Gastroesophageal sphincter (tissue), 3 donors: ENCODE measurements at regions not wholly inside any gene's neighbourhood (a gene's known extent, or its start where the extent isn't known, plus 50 kb on each side); places are given as distances from the start of the nearest gene placed in this dataset.
"Not testable (repeated sequence)": the region's sequence is repeated elsewhere in the genome, so short reads cannot be mapped to it uniquely, and the experiment has no call there.

Source experiments
- POLR2A ChIP-seq, 2 donors: fragments of 450-650 bp; IDR thresholded peaks; one replicate each; pipeline ENCODE4 v1.6.1; 2017; ENCODE audit warnings: antibody characterized with exemption in 2 of 2, mild to moderate bottlenecking in 2 of 2, moderate library complexity in 1 of 2
- TF ChIP-seq, protein P1 (sequence below), 4 experiments: fragments of 200-600 bp in 2 of 4; fragments of 450-650 bp in 2 of 4; sonication (generic) in 1 of 4; IDR thresholded peaks; one replicate each; pipeline ENCODE4 v1.5.1; 2017 to 2019; ENCODE audit warnings: antibody characterized with exemption in 4 of 4, mild to moderate bottlenecking in 2 of 4, moderate library complexity in 2 of 4

DNA sequence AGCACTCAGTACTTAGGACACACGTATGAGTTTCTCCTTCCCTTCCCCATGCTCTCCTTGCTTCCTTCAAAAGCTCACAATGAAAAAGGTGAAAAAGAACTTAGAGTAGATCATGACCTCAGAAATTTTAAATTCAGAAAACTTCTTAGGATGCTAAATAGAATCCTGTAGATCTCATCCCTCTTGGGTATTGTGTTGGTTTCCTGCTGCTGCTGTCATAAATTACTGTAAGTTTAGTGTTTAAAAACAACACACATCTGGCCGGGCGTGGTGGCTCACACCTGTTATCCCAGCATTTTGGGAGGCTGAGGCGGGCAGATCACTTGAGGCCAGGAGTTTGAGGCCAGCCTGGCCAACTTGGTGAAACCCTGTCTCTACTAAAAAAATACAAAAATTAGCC is 106.9 kb downstream of the SOCS6 start:
- TF ChIP-seq, protein P1, sequence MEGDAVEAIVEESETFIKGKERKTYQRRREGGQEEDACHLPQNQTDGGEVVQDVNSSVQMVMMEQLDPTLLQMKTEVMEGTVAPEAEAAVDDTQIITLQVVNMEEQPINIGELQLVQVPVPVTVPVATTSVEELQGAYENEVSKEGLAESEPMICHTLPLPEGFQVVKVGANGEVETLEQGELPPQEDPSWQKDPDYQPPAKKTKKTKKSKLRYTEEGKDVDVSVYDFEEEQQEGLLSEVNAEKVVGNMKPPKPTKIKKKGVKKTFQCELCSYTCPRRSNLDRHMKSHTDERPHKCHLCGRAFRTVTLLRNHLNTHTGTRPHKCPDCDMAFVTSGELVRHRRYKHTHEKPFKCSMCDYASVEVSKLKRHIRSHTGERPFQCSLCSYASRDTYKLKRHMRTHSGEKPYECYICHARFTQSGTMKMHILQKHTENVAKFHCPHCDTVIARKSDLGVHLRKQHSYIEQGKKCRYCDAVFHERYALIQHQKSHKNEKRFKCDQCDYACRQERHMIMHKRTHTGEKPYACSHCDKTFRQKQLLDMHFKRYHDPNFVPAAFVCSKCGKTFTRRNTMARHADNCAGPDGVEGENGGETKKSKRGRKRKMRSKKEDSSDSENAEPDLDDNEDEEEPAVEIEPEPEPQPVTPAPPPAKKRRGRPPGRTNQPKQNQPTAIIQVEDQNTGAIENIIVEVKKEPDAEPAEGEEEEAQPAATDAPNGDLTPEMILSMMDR (IDR thresholded peaks at IDR 0.05) = not testable (repeated sequence)
- not testable (repeated sequence) for TF ChIP-seq POLR2A (IDR thresholded peaks at IDR 0.05)
